GM11168 (cell line): ENCODE measurements at regions not wholly inside any gene's neighbourhood (a gene's known extent, or its start where the extent isn't known, plus 50 kb on each side); places are given as distances from the start of the nearest gene placed in this dataset.

Experiments
- in situ Hi-C: fragments of 300-500 bp; cut with MboI; formaldehyde crosslinking; loops from one replicate; pipeline ENCODE4 v1.12.0; 2022; ENCODE audit warnings: low sequenced_read_pairs; ENCODE audit not compliant: unreplicated experiment

GRCh38 chr10:3476186-3476585, 303.6 kb upstream of the PITRM1 start:
- in situ Hi-C loops = no loop called here

DNA sequence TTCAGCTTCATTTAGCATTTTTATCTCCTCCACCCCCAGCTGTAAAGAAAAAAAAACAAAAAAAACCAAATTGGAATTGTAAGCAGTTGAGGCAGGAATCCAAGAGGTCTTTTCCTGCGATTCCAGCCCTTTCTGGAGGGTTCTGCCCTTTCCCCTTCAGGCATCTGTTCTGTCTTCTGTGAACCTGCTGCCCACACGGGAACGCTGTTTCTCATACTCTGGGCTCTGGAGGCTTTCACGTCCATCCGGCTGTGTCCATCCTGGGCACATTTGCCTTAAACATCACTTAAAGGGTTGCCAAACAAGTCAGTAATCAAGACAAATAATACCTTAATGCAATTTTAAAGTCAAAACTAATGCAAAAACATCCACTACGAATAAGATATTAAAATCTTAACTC, 302.8 kb upstream of the PITRM1 start:
- in situ Hi-C loops = no loop called here

DNA sequence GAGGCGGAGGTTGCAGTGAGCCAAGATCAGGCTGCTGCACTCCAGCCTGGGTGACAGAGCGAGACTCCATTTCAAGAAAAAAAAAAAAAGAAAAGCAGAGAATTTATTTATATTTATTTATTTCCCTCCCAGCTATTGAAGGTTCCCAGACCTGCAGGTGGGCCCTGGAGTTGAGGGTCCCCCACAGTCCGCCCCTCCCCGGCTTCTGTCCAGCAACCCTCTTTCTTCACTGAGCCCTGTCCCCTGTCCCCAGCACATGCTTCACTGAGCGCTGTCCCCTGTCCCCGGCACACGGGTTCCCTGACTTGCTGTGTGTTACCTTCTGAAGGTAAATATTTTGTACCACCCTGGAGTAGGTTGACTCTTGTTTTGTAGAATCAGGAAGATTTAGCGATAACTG, 301.7 kb upstream of the PITRM1 start:
- in situ Hi-C loops = no loop called here

DNA sequence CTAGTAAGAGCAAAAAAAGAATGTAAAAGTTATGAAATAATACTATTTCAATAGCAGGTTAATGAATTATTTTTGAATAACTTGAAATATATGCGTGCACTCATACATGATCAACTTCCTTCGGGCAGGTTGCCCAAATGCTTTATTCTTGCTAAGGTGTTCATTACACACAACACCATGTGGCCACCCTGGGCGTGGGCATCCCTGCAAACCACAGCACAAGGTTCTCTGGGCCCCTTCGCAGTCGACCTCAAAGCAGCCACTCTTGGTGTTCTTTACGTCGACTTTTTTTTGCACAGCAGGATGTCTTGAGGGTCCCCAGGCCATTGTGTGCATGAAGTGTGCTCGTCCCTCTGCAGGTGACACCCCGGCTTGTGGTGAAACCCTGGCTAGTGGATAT, 300.7 kb upstream of the PITRM1 start:
- in situ Hi-C loops = no loop called here

GRCh38 chr10:3472287-3473051, 299.9 kb upstream of the PITRM1 start:
- in situ Hi-C loops = no loop called here

DNA sequence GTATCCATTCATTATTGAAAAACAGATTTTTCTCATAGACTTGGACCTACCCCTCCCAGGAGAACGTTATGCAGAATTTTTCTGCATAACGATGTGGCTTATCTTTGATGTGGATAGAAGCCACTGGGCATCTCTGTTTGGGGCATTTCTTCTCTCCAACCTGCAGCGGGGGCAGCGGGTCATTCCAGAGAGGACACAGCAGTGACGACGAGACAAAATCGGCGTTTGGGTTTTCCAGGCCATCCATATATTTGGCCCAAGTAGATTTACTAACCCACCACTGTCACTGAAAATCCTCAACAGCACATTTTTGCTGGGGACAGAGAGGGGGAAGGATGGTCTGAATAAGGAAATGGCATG, 299.3 kb upstream of the PITRM1 start:
- in situ Hi-C loops = no loop called here

DNA sequence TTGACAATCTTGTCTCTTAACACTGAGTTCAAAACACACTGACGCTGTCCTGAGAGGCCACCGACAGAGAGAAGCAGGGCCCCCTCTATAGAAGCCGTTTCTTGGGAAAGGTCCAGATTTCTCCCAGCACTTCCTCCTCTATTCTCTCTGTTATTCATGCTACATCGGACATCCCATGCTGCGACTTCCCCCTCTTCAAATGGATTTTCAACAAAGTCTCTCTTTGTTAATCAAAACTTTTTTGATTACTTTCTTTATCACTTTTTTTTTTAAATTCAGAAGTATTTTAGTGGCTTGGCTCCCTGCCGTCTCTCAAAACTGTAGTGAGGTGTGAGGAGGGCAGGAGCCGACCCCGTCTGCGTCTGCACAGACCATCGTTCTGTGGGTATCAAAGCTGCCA, 298.9 kb upstream of the PITRM1 start:
- in situ Hi-C loops = no loop called here

DNA sequence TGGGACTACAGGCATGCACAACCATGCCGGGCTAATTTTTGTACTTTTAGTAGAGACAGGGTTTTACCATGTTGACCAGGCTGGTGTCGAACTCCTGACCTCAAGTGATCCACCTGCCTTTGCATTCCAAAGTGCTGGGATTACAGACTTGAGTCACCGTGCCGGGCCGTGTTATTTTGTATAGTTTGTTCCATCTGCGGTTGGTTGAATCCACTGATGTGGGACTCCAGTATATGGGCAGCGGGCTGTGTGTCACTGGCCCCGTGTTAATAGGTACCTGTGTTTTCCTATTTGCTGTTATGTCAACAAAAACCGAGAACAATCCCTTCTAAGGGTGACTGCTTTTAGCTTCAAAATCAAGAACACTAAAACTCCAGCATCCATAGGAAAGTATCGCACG, 297.6 kb upstream of the PITRM1 start:
- in situ Hi-C loops = no loop called here

GRCh38 chr10:3469639-3470020, 297.0 kb upstream of the PITRM1 start:
- in situ Hi-C loops = loop anchor here (10.0 kb wide), 1 partner anchor 255 kb away; no protein-coding TSS in a partner anchor

GRCh38 chr10:3468919-3469638, 296.5 kb upstream of the PITRM1 start:
- in situ Hi-C loops = loop anchor here (10.0 kb wide), 1 partner anchor 256 kb away; no protein-coding TSS in a partner anchor

DNA sequence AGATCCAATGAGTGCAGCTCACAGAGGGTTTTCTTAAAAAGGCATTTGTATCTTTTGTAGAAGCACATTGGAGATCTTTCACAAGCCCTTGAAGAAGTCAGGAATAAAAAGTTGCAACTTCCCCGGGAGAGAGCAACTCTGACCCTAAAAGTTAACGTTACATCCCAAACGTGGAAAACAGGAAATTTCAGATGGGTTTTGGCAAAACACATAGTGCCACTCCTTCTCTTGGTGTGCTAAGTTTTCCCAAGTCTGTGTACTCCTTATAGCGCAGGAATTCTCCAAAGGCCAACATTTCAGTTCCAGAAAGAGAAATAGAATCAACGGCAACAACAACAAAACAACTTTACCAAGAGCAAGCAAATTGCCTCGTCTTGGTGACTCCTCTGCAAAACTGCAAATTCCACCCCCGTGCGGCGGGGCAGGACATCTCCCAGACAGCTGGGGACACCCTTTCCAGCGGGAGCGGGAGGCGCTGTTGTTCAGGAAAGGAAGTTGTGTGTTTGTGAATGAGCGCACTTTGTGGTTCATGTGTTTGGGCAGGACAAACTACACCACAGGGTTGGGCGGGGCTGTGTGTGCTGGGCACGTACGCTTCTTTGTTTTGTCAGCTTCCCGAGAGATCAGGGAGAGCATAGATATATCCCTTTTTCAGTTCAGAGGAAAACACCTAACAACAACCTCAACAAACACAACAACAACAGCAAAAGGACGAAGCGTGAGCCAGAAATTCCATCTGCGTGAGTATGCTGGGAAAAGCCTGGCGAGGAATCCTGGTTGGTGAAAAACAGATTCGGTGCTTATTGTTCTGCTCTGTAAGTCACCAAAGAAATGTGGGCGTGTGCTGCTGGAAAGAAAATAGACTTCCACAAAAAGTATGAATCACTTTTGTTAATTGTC, 294.7 kb upstream of the PITRM1 start:
- in situ Hi-C loops = loop anchor here (10.0 kb wide), 1 partner anchor 257 kb away; no protein-coding TSS in a partner anchor

- in situ Hi-C loops = loop anchor here (10.0 kb wide), 1 partner anchor 259 kb away; no protein-coding TSS in a partner anchor
Observed at GRCh38 chr10:3465406-3465891, 292.9 kb upstream of the PITRM1 start.

DNA sequence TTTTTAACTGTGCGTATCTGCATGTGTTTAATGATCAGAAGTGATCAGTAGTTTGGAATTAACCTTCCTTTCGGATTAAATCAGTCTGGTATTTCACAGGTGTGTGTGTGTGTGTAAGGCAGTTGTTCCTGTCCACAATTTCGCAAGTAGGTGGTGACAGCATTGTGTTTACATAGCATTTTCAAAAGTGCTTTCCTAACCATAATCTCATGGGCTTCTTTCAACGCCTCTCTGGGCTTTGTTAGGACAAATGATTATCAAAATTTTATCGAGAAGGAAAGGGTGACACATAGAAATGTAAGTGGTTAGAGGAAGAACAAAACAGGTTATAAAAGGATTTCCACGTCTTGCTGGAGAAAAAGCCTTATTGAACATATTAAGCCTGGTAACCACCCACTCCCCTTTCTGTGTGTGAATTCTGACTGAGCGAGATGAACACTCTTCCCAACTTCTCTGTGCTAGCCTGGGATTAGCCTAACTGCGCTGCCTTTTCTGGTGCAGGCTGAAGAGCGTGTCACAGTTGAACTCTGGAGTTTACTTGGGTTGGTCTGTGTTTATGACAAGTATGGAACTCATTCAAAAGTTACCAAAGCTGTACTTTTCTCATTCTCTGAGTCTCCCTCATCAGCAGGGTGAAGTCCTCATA, 292.3 kb upstream of the PITRM1 start:
- in situ Hi-C loops = loop anchor here (10.0 kb wide), 1 partner anchor 260 kb away; no protein-coding TSS in a partner anchor

DNA sequence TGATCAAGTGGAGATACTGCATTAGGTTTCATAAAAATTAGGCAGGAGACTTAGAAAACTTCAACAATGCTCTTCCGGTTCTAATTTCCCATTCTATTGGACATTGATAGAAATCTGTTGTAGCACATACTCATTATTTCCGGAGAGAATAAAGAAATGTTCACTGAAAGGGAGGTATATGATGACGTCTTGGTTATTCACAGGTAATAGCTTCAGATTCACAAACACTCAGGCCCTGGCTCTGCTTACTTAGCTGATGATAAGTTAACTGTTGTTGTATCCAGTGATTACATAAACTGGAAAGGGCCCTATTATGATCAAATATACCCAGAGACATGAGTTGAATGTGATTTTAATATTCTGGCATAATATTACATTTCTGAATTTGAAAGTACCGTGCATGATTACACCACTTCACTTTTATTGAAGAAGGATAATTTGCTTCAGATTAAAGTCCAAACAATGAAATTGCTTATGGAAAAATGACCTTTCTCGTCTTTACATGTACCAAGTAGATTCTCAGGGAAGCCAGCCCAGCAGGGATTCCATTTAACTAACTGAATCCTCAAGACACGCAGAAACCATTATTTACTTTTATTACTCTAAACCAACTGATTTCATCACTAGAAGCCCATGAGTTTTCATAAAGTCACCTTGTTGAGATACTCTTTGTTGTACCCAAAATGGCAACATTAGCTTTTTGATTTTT, 288.0 kb upstream of the PITRM1 start:
- in situ Hi-C loops = loop anchor here (10.0 kb wide), 1 partner anchor 264 kb away; no protein-coding TSS in a partner anchor

- in situ Hi-C loops = no loop called here
Observed at GRCh38 chr10:3455385-3456334, 283.1 kb upstream of the PITRM1 start.

- in situ Hi-C loops = no loop called here
Observed at GRCh38 chr10:3452683-3453361, 280.2 kb upstream of the PITRM1 start.

GRCh38 chr10:3452173-3452626, 279.6 kb upstream of the PITRM1 start:
- in situ Hi-C loops = no loop called here
